ENCODE measurements at regions not wholly inside any gene's neighbourhood (a gene's known extent, or its start where the extent isn't known, plus 50 kb on each side); places are given as distances from the start of the nearest gene placed in this dataset.
A peak's percentile ranks its signal among the peaks of the same experiment; 100 is the strongest.

DNA sequence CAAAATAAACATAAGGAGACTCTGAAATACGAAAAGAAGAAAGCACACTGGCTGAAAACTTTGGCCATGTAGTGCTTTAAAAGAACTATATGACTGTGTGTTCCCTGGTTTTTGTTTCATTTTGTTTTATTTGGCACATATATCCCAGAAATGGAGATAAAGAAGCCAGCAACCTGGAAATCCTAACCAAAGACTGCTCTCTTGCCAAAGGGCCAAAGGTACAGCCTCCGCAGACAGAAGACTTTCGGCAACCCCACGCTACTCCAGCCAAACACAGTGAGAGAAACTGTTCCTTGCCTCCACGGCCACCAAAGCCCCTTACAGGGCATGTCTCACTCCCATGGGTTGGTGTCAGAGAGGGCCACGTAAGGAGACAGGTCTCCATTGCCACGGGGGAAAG lies 381.2 kb upstream of the NETO1 start:
- no peak overlapping the region for H3K27ac ChIP-seq (ENCODE audit: low read depth, low read length)
- no peaks in the 10 kb centered on the region for H3K27me3 ChIP-seq (ENCODE audit: control insufficient read depth, insufficient read depth, low read length, poor library complexity, severe bottlenecking)
- no peaks in the 10 kb centered on the region for H3K27me3 Mint-ChIP-seq (ENCODE audit: insufficient read depth)
- H3K27ac Mint-ChIP-seq = no peak overlapping the region
- 92 to 100% methylated on average over 4 to 7 of the region's 7 CpGs for WGBS, 2 experiments (ENCODE audit: insufficient coverage in 1 of 2, insufficient read length in 1 of 2)
- H3K9ac ChIP-seq (ENCODE audit: extremely low read depth, low read length, poor library complexity, severe bottlenecking) = no peak overlapping the region
- H3K36me3 Mint-ChIP-seq (ENCODE audit: low read depth) = peaks cover 4% of the 10 kb centered on the region
- no peaks in the 10 kb centered on the region for H3K36me3 ChIP-seq (ENCODE audit: control insufficient read depth, insufficient read depth, low read length)
- TF ChIP-seq, protein P1, sequence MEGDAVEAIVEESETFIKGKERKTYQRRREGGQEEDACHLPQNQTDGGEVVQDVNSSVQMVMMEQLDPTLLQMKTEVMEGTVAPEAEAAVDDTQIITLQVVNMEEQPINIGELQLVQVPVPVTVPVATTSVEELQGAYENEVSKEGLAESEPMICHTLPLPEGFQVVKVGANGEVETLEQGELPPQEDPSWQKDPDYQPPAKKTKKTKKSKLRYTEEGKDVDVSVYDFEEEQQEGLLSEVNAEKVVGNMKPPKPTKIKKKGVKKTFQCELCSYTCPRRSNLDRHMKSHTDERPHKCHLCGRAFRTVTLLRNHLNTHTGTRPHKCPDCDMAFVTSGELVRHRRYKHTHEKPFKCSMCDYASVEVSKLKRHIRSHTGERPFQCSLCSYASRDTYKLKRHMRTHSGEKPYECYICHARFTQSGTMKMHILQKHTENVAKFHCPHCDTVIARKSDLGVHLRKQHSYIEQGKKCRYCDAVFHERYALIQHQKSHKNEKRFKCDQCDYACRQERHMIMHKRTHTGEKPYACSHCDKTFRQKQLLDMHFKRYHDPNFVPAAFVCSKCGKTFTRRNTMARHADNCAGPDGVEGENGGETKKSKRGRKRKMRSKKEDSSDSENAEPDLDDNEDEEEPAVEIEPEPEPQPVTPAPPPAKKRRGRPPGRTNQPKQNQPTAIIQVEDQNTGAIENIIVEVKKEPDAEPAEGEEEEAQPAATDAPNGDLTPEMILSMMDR (conservative IDR thresholded peaks at IDR 0.05) = no peak
- H3K9me3 ChIP-seq (ENCODE audit: control insufficient read depth, low read length) = peaks cover 9% of the 10 kb centered on the region
- H3K9me3 Mint-ChIP-seq = peaks cover 15% of the 10 kb centered on the region
- DNase-seq = no peak
- H3K4me3 ChIP-seq (ENCODE audit: low read length) = no peak overlapping the region
- H3K4me1 Mint-ChIP-seq = peaks cover 13% of the 10 kb centered on the region
- peaks cover 8% of the 10 kb centered on the region for H3K4me1 ChIP-seq (ENCODE audit: control insufficient read depth, insufficient read depth, low read length)
- H3K4me3 Mint-ChIP-seq = no peak overlapping the region

DNA sequence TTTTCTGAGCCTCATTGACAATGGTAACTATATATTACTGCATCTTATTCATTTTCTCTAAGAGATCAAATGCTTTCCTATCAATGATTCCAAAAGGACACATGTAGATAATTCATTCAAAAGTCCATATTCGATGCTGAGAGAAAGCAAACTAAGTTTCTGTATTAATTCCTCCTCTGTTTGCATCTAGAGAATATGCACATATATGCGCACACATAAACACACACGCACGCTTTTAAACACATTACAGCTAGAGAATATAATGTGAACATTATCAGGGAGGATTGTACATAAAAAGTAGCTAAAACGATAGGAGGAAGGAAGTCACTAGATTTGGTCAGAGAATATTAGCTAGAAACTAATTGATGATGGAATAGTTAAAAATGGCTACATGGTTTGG lies 379.0 kb upstream of the NETO1 start:
- Histone ChIP-seq H3K9me3 (ENCODE audit: control insufficient read depth, low read length) (peaks cover 21% of the 10 kb centered on the region), H3K9ac (ENCODE audit: extremely low read depth, low read length, poor library complexity, severe bottlenecking) (no peak overlapping the region), H3K36me3 (ENCODE audit: control insufficient read depth, insufficient read depth, low read length) (no peaks in the 10 kb centered on the region), H3K4me3 (ENCODE audit: low read length) (no peak overlapping the region), H3K27me3 (ENCODE audit: control insufficient read depth, insufficient read depth, low read length, poor library complexity, severe bottlenecking) (no peaks in the 10 kb centered on the region), H3K27ac (ENCODE audit: low read depth, low read length) (no peak overlapping the region), H3K4me1 (ENCODE audit: control insufficient read depth, insufficient read depth, low read length) (peaks cover 8% of the 10 kb centered on the region)
- peaks cover 13% of the 10 kb centered on the region for H3K4me1 Mint-ChIP-seq
- peaks cover 9% of the 10 kb centered on the region for H3K36me3 Mint-ChIP-seq (ENCODE audit: low read depth)
- TF ChIP-seq, protein P1 (conservative IDR thresholded peaks at IDR 0.05) = no peak
- WGBS, 2 experiments (ENCODE audit: insufficient coverage in 1 of 2, insufficient read length in 1 of 2) = 98 to 99% methylated on average over 5 of the region's 5 CpGs
- no peak overlapping the region for H3K27ac Mint-ChIP-seq
- H3K4me3 Mint-ChIP-seq = no peak overlapping the region
- peaks cover 33% of the 10 kb centered on the region for H3K9me3 Mint-ChIP-seq
- DNase-seq = no peak
- no peaks in the 10 kb centered on the region for H3K27me3 Mint-ChIP-seq (ENCODE audit: insufficient read depth)

DNA sequence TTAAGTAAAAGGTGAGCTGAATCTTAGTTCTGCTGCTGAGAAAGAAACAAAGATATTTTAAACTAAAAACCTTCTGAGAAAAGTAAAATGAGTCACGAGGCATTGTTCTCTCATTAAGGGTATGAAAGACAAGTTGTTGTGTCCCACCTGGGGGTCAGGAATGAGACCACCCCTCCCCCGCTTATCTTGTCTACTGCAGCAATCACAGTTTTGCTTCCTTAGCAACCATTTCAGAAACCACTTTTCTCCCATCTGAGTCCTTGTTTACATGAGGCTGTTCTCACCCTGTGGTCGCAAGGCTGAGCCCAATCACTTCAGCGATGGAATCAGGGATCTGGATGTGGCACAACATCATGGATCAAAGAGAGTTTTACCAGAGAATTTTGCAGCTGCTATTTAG lies 377.6 kb upstream of the NETO1 start:
- Mint-ChIP-seq H3K9me3 (peaks cover 37% of the 10 kb centered on the region), H3K27ac (peak overlapping the region; percentile 88), H3K36me3 (ENCODE audit: low read depth) (peaks cover 9% of the 10 kb centered on the region), H3K4me3 (no peak overlapping the region), H3K27me3 (ENCODE audit: insufficient read depth) (no peaks in the 10 kb centered on the region), H3K4me1 (peaks cover 16% of the 10 kb centered on the region)
- peak; percentile 77 for DNase-seq
- Histone ChIP-seq H3K27ac (ENCODE audit: low read depth, low read length) (peak overlapping the region; percentile 24), H3K27me3 (ENCODE audit: control insufficient read depth, insufficient read depth, low read length, poor library complexity, severe bottlenecking) (no peaks in the 10 kb centered on the region), H3K4me3 (ENCODE audit: low read length) (peak overlapping the region; percentile 66), H3K9ac (ENCODE audit: extremely low read depth, low read length, poor library complexity, severe bottlenecking) (peak overlapping the region; percentile 44), H3K36me3 (ENCODE audit: control insufficient read depth, insufficient read depth, low read length) (no peaks in the 10 kb centered on the region), H3K9me3 (ENCODE audit: control insufficient read depth, low read length) (peaks cover 25% of the 10 kb centered on the region), H3K4me1 (ENCODE audit: control insufficient read depth, insufficient read depth, low read length) (peaks cover 12% of the 10 kb centered on the region)
- TF ChIP-seq, protein P1 (conservative IDR thresholded peaks at IDR 0.05) = no peak
- 81% methylated on average over 3 to 4 of the region's 4 CpGs for WGBS, 2 experiments (ENCODE audit: insufficient coverage in 1 of 2, insufficient read length in 1 of 2)
